Stimulated activated CD4-positive, alpha-beta T cell treated with anti-CD3 and anti-CD28 coated beads, Interleukin-1b, Interleukin-23, amount 100 ng/mL, for 1 hour (primary cell): ENCODE measurements at regions not wholly inside any gene's neighbourhood (a gene's known extent, or its start where the extent isn't known, plus 50 kb on each side); places are given as distances from the start of the nearest gene placed in this dataset.

Source experiments
- DNase-seq, 2 donors: peaks; one replicate each; pipeline ENCODE4 v3.0.0-alpha.2; 2020; ENCODE audit warnings: low read depth in 2 of 2

DNA sequence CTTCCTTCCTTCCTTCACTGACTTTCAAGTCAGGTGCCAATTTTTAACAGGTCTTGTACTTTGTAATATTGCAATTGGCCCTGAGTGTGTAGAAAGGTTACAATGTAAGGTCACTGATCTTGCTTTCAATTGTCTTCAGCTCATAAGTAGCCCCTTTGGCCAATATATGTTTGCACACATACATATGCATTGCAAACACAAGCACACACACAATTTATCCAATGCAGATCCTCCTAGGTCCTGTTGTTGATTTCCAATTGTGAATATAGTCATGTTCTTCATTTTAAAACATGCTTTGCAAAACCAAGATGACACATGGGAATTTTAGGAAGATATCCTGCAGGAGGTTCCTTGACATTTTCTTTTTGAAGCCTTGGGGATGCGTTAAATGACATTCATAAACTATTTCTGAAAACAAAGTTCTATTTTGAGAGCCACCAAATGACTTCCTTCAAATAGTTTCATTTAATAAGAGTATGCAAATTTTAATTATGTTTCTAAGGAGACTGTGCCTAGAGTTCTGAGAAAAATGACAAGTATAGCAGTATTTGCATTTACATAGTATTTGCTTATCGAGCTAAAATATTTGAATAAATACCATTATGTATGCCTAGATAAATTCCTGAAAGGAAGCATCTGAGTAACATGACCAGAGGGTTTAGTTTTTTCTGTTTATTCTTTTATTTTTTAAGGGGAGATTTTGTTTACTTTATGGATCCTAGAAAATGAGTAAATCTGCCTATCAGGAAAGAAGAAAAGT is 117.1 kb upstream of the TMEFF2 start:
- DNase-seq, result no peak

DNA sequence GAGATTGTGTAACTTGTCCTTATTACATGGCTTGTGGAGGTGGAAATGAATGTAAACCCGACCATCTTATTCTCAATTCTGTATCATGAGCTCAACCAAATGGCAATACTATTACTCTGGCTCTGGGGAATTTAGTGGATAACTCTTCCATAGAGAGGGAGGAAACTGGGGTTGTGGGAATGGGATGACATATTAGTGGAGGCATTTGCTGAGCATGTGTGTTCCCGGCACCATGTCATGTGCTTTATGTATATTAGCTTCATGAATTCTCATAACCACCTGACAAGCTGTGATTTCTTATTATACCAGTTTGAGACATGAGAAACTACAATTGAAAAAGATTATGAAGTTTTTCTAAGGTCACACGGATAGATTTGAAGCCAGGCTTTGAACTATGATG is 112.8 kb upstream of the TMEFF2 start:
- DNase-seq, result no peak

DNA sequence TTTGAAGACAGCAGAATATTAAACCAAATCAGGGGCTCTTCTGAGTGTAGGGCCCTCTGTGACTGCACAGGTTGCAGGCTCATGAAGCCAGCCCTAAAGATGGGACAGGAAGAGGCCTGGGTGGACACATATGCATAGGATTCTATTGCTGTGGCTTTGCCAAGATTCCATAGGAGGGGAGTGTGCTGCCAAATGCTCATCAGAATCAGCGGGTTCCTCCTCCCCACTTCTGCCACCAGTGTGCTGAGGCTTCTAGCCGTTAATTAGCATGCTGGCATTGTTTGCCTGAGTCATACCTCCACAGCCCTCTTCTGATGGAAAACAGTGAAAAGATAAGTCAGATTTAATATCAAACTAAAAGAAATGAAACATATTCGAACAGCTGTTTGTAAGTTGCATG is 103.9 kb upstream of the TMEFF2 start:
- no peak for DNase-seq

DNA sequence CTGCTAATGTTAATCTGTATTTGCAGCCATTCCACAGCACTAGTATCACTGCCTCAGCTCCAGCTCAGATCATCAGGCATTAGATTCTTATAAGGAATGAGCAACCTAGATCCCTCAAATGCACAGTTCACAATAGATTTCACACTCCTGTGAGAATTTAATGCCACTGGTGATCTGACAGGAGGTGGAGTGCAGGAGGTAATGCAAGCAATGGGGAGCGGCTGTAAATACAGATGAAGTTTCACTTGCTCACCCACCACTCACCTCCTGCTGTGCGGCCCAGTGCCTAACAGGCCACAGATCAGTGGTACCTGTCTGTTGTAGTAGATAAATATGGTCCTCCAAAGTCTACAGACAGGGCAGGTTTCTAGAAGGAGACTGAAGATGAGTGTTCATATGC is 97.7 kb upstream of the TMEFF2 start:
- no peak for DNase-seq

DNA sequence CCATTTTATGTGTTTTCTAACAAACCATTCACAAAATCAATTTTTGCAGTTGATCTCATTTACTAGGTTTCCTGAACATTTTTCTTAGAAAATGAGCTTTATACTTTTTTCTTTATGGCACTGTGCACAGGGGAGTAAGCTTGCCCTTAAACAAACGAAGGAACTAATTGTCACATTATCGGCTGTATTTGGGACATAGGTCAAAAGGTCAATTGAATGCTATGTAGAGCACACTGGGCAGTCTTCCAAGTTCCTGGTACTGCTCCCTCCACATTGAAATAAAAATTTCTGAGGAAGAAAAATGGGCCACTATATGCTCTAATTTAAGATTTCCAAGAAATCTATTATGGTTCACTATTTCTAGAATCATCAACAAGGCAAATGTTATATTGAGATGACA is 93.6 kb upstream of the TMEFF2 start:
- no peak for DNase-seq

DNA sequence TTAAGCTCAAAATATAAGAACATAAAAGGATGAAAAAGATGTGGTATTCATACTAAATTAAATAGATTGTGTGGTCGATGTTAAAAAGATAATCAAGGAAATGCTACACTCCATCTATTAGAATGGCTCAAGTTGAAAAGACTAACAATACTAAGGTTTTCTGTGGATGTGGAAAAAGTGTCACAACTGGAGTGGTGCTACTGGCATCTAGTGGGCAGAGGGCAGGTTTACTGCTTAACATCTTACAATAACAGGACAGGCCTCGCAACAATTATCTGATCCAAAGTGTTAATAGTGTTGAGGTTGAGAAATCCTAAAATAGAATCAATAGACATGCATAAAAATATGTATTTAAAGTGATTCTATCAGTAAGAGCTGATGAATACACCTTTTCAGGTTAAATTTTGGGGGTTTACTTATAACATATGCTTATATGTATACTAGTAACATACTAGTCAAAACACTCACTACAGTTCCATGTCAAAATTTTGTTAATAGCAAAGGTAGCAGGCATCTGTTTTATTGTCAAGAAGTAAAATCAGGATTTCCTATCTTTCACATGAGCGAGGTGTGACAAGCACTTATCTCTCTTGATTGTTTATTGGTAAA is 91.5 kb upstream of the TMEFF2 start:
- DNase-seq, result no peak

DNA sequence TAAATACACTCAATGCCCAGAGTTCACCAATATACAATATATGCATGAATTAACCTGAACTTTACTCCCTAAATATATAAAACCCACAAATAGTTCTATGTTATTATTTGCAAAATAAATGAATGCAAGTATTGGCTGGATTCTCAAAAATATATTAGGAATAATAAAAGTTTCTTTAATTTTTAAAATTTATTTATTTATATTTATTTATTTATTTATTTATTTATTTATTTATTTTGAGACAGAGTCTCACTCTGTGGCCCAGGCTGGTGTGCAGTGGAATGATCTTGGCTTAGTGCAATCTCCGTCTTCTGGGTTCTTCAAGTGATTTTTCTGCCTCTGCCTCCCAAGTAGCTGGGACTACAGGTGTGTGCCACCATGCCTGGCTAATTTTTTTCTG is 88.7 kb upstream of the TMEFF2 start:
- no peak for DNase-seq

DNA sequence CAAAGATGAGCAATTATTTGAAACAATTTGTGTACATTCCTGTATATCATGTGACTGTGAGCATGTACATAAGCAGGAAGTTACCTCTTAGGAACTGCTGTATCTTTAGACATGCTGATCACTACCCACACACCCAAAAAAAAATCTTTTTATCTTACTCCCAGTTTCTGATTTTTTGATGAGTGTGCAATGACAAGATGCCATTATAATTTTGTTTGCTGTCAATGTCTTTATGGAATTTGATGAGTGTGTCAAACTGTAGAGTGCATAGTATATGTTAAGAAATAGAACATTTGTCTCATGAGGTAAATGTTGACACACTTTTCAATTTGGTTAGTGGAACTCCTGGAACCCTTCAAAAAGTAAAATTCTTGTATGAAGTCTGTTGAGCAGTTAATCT is 84.0 kb upstream of the TMEFF2 start:
- DNase-seq, result no peak

DNA sequence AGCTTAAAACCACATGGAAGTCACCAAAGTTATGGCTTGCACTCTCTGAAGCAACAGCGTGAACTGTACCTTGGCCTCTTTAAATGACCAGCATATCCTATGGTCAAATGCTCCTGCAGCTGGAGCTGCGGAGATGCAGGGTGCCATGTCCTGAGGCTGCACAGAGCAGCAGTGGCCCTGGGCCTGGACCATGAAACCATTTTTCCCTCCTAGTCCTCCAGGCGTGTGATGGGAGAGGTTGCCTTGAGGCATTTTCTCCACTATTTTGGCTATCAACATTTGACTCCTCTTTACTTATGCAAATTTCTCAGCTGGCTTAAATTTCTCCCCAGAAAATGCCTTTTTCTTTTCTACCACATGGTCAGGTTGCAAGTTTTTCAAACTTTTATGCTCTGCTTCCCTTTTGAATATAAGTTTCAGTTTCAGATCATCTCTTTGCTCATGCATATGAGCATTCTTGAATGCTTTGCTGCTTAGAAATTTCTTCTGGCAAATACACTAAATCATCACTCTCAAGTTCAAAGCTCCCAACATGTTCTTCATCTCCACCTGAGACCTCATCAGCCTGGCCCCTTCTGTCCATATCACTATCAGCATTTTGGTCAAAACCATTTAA is 82.9 kb upstream of the TMEFF2 start:
- DNase-seq, result no peak

DNA sequence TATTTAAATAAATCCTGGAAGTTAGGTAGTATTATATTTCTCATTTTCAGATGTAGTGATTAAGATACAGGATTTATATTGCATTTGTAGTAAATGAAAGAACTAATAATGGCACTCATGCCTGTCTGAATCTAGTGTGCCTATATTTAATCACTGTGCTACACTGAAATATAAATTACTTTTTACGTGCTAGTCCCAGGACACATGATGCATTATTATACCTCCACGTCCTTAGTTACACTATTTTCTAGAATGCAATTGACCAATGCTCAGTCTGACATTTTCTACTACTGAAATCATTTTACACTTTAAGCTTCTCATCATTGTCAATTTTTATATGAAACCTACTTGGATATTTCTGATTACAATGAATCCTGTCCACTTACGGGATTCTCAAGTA is 80.9 kb upstream of the TMEFF2 start:
- DNase-seq, result no peak

DNA sequence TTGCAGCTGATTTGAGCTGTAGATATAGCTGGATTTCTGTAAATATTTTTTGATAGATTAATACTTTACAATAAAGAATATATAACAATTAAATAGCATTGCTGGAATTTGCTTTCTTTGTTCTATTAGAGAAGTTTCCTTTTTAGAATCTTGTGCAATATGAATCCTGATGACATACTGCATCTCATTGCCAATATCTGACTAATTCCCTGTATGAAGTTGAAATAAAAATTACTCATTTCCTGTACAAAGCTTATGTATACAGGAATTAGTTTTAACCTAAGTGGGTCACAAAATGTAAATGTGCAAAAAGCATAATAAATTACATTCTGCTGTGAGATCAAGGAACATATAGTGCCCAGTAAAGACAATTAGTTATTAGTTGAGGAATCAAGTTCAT is 72.8 kb upstream of the TMEFF2 start:
- no peak for DNase-seq

DNA sequence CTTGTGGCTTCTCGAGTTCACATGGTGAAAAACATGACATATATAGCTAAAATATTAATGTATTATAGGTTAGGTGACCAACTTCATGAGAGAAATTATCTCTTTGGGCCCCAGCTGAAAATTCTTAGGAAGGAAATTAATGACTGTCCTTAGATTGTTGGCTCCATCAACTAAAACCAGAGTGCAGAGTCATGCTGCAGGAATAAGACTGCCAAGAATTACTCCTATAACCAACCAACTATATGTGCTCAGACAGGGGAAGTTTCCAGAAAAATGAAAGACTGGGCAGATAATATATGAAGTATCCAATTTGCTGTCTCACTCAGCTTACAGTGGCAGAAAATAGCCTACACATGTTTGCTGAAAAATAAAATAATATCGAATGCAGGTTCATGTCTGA is 71.0 kb upstream of the TMEFF2 start:
- DNase-seq, result no peak

DNA sequence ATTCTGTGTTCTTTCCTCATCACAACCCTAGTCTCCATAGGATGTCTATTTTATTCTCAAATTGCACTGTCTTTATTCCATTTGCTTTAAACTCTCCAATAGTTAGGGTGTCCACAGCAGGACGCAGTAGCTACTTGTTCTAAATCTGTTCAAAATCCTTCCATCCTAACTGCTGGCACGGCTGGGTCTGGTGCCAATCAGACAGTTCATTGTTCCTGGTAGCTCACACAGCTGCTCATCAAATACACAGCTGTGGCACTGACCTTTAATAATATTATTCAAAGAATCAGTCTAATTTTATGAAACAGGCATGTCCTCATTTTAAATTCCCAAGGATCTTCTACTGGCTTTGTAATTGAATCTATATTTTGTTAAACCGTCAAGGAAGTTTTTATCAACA is 59.7 kb upstream of the TMEFF2 start:
- no peak for DNase-seq

DNA sequence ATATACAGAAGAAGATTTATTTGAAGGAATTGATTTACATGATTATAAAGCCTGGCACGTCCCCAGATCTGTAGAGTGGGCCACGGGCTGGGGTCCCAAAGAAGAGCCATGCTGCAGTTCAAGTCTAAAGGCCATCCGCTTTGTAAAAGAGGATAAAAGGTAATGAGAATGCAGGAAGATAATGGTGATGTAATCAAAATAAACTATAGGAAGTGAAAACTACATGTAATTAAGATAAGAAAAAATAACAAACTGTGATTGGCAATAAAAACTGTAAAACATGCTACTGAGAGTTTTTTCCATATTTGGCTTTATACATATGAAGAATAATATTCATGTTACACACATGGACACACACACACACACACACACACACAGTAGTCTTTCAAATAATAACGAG is 59.0 kb upstream of the TMEFF2 start:
- DNase-seq, result no peak

DNA sequence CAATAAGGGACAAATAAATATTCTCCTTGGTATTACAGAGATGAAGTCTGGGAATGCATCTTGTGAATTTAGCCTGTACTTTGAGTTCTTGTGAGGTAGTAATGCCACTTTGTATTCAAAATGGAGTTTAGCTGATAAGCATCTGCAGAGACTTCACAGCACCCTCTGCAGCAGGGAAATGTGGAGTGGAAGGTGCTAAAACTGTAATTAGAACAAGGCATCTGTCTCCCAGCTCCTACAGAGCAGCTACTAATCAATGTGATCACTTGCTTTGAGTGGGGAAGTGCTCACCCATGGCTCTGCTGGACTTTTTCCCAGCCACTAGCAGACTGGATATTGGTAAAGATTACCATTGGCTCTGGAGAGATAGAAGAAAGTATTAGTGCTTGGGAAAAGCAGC is 56.2 kb upstream of the TMEFF2 start:
- DNase-seq, result no peak

DNA sequence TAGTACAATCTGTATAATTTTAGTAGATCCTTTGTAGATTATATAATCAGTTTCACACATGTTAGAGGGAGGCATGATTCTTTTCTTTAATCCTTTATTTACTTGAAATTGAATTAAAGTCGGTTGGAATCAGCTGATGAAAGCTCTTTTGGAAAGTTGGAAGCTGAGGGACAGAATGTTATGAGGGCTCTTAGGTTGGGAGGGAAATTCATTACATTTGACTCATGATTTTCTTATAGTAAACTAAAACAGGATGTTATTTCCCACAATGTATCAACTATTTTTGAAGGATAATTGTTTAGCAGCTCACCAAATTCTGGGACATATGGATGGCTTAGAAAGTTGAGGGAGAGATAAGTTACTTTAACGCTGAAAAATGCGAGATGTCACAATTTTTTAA is 52.7 kb upstream of the TMEFF2 start:
- no peak for DNase-seq

DNA sequence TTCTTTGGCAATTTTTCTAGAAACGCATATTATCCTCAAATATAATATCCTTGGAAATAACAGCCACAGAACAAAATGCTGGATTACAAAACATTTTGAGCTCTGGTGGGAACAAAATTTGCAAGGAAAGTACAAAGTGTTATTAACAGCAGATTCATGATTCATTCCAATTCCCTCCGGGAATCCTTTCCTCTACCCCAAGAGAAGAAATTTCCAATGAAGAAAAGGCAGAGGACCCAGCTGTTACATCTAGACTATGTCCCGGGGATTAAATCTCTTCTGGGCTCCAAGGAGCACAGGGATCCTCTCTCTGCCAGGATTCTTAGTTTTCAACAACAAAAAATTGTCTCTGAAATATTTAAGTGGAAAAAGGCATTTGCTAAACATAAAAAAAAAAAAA is 51.6 kb upstream of the TMEFF2 start:
- DNase-seq, result no peak

DNA sequence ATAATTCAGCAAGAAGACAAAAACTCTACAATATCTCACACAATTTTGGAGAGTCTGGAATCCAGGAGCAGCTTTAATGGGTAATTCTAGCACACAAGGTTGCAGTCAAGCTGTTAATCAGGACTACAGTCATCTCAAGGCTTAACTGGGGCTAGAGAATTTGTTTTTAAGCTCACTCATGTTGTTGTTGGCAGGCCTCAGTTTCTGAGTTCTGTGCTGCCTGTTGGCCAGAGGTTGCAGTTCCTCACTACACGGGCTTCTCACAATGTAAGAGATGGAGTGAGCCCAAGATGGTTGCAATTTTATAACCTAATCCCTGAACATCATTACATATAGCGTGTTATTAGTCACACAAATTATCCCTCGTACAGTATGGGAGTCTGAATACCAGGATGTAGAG is 50.6 kb upstream of the TMEFF2 start:
- DNase-seq, result no peak
